ENCODE measurements at regions not wholly inside any gene's neighbourhood (a gene's known extent, or its start where the extent isn't known, plus 50 kb on each side); places are given as distances from the start of the nearest gene placed in this dataset.

- H3K36me3 ChIP-seq (replicated peaks; ENCODE audit: low read depth, low read length), result no peaks in the 10 kb centered on the region
- H3K79me2 ChIP-seq (ENCODE audit: low read length), result no peaks in the 10 kb centered on the region
- H3K27me3 ChIP-seq (ENCODE audit: low read depth, low read length), result no peaks in the 10 kb centered on the region
- no peaks in the 10 kb centered on the region for H3K4me1 ChIP-seq (ENCODE audit: low read length)
- H3K27ac ChIP-seq (ENCODE audit: low read length), result no peak overlapping the region
- no peak overlapping the region for H2AFZ ChIP-seq (ENCODE audit: low read depth, low read length)
- no peak for TF ChIP-seq EZH2phosphoT487 (IDR thresholded peaks at IDR 0.05; ENCODE audit: low read depth)
- no peak for TF ChIP-seq CTCF (IDR thresholded peaks at IDR 0.05; ENCODE audit: low read depth, low read length)
- H3K9me3 ChIP-seq (ENCODE audit: insufficient read depth, low read length), result no peaks in the 10 kb centered on the region
- no peak overlapping the region for H3K4me2 ChIP-seq (ENCODE audit: low read length)
- H3K9ac ChIP-seq (ENCODE audit: low read length), result no peak overlapping the region
- H4K20me1 ChIP-seq (ENCODE audit: insufficient read depth, low read length), result no peaks in the 10 kb centered on the region
- H3K4me3 ChIP-seq (ENCODE audit: low read length), result no peak overlapping the region
Observed at GRCh38 chr3:106797461-106797860, 579.8 kb upstream of the CCDC54 start.

GRCh38 chr3:106805625-106806024, 571.6 kb upstream of the CCDC54 start:
- Histone ChIP-seq H3K4me2 (ENCODE audit: low read length) (no peak overlapping the region), H4K20me1 (ENCODE audit: insufficient read depth, low read length) (no peaks in the 10 kb centered on the region), H3K27me3 (ENCODE audit: low read depth, low read length) (no peaks in the 10 kb centered on the region), H3K27ac (ENCODE audit: low read length) (no peak overlapping the region), H3K79me2 (ENCODE audit: low read length) (no peaks in the 10 kb centered on the region), H3K36me3 (replicated peaks; ENCODE audit: low read depth, low read length) (no peaks in the 10 kb centered on the region), H3K4me3 (ENCODE audit: low read length) (no peak overlapping the region), H3K4me1 (ENCODE audit: low read length) (no peaks in the 10 kb centered on the region), H3K9ac (ENCODE audit: low read length) (no peak overlapping the region), H3K9me3 (ENCODE audit: insufficient read depth, low read length) (no peaks in the 10 kb centered on the region), H2AFZ (ENCODE audit: low read depth, low read length) (no peak overlapping the region)
- no peak for TF ChIP-seq CTCF (IDR thresholded peaks at IDR 0.05; ENCODE audit: low read depth, low read length)
- no peak for TF ChIP-seq EZH2phosphoT487 (IDR thresholded peaks at IDR 0.05; ENCODE audit: low read depth)

- Histone ChIP-seq H3K4me1 (ENCODE audit: low read length) (no peaks in the 10 kb centered on the region), H3K9ac (ENCODE audit: low read length) (no peak overlapping the region), H3K36me3 (replicated peaks; ENCODE audit: low read depth, low read length) (no peaks in the 10 kb centered on the region), H3K4me3 (ENCODE audit: low read length) (no peak overlapping the region), H3K79me2 (ENCODE audit: low read length) (no peaks in the 10 kb centered on the region), H3K27ac (ENCODE audit: low read length) (no peak overlapping the region), H3K4me2 (ENCODE audit: low read length) (no peak overlapping the region), H4K20me1 (ENCODE audit: insufficient read depth, low read length) (no peaks in the 10 kb centered on the region), H3K9me3 (ENCODE audit: insufficient read depth, low read length) (no peaks in the 10 kb centered on the region), H2AFZ (ENCODE audit: low read depth, low read length) (no peak overlapping the region), H3K27me3 (ENCODE audit: low read depth, low read length) (no peaks in the 10 kb centered on the region)
- no peak for TF ChIP-seq CTCF (IDR thresholded peaks at IDR 0.05; ENCODE audit: low read depth, low read length)
- no peak for TF ChIP-seq EZH2phosphoT487 (IDR thresholded peaks at IDR 0.05; ENCODE audit: low read depth)
Observed at GRCh38 chr3:106806964-106807363, 570.3 kb upstream of the CCDC54 start.

- H3K4me2 ChIP-seq (ENCODE audit: low read length), result no peak overlapping the region
- H4K20me1 ChIP-seq (ENCODE audit: insufficient read depth, low read length), result no peaks in the 10 kb centered on the region
- no peak overlapping the region for H3K27ac ChIP-seq (ENCODE audit: low read length)
- H3K9ac ChIP-seq (ENCODE audit: low read length), result no peak overlapping the region
- H3K4me3 ChIP-seq (ENCODE audit: low read length), result no peak overlapping the region
- no peaks in the 10 kb centered on the region for H3K79me2 ChIP-seq (ENCODE audit: low read length)
- H2AFZ ChIP-seq (ENCODE audit: low read depth, low read length), result no peak overlapping the region
- H3K27me3 ChIP-seq (ENCODE audit: low read depth, low read length), result no peaks in the 10 kb centered on the region
- no peaks in the 10 kb centered on the region for H3K4me1 ChIP-seq (ENCODE audit: low read length)
- TF ChIP-seq EZH2phosphoT487 (IDR thresholded peaks at IDR 0.05; ENCODE audit: low read depth) (no peak), CTCF (IDR thresholded peaks at IDR 0.05; ENCODE audit: low read depth, low read length) (no peak)
- H3K36me3 ChIP-seq (replicated peaks; ENCODE audit: low read depth, low read length), result no peaks in the 10 kb centered on the region
- H3K9me3 ChIP-seq (ENCODE audit: insufficient read depth, low read length), result no peaks in the 10 kb centered on the region
Observed at GRCh38 chr3:106809041-106809440, 568.2 kb upstream of the CCDC54 start.
